ENCODE measurements at regions not wholly inside any gene's neighbourhood (a gene's known extent, or its start where the extent isn't known, plus 50 kb on each side); places are given as distances from the start of the nearest gene placed in this dataset.
A peak's percentile ranks its signal among the peaks of the same experiment; 100 is the strongest.

DNA sequence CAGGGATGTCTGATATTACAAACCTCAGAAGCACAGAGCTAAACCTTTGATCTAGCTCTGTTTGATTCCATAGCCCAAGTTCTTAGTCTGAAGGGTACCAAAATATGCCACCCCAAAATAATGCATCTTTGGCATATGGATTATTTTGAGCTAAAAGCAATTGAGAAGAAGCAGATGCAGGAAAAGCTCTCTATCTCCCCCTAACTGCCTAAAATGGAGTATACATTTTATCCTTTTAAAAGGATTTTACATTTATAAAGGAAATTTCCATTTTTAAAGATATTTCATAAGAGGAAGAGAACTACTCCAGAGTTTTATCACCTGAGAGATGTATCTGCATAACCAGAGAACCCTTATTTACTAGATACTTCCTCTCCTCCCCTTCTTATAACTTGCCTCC lies 158.7 kb downstream of the ZNF674 start:
- TF ChIP-seq RBM39 (optimal IDR thresholded peaks at IDR 0.05; ENCODE audit: low read depth, low read length) (no peak), NRF1 (conservative IDR thresholded peaks at IDR 0.05 in 1 of 2, IDR thresholded peaks at IDR 0.05 in 1 of 2) (no peak), CREB1 (IDR thresholded peaks at IDR 0.05) (no peak), CREB1 (CRISPR knock-in tag; IDR thresholded peaks at IDR 0.05) (no peak), BHLHE40 (IDR thresholded peaks at IDR 0.05; ENCODE audit: low read length) (no peak), CHD1 (IDR thresholded peaks at IDR 0.05; ENCODE audit: low read length) (no peak), MAZ (CRISPR knock-in tag; conservative IDR thresholded peaks at IDR 0.05 in 1 of 2, IDR thresholded peaks at IDR 0.05 in 1 of 2) (no peak), ATF7 (IDR thresholded peaks at IDR 0.05) (no peak), ZNF384 (IDR thresholded peaks at IDR 0.05; ENCODE audit: low read depth, low read length) (no peak), ZNF583 (CRISPR knock-in tag; IDR thresholded peaks at IDR 0.05) (no peak), ZKSCAN1 (IDR thresholded peaks at IDR 0.05; ENCODE audit: low read depth, low read length) (no peak)
- TF ChIP-seq, protein P1, sequence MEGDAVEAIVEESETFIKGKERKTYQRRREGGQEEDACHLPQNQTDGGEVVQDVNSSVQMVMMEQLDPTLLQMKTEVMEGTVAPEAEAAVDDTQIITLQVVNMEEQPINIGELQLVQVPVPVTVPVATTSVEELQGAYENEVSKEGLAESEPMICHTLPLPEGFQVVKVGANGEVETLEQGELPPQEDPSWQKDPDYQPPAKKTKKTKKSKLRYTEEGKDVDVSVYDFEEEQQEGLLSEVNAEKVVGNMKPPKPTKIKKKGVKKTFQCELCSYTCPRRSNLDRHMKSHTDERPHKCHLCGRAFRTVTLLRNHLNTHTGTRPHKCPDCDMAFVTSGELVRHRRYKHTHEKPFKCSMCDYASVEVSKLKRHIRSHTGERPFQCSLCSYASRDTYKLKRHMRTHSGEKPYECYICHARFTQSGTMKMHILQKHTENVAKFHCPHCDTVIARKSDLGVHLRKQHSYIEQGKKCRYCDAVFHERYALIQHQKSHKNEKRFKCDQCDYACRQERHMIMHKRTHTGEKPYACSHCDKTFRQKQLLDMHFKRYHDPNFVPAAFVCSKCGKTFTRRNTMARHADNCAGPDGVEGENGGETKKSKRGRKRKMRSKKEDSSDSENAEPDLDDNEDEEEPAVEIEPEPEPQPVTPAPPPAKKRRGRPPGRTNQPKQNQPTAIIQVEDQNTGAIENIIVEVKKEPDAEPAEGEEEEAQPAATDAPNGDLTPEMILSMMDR (IDR thresholded peaks at IDR 0.05 in 2 of 3, conservative IDR thresholded peaks at IDR 0.05 in 1 of 3; ENCODE audit: insufficient read depth in 2 of 3, low read depth in 1 of 3, low read length in 3 of 3), result peak in 1 of 3 experiments; percentile 34; a peak in 2 of 6 replicates
- TF ChIP-seq, protein P2, sequence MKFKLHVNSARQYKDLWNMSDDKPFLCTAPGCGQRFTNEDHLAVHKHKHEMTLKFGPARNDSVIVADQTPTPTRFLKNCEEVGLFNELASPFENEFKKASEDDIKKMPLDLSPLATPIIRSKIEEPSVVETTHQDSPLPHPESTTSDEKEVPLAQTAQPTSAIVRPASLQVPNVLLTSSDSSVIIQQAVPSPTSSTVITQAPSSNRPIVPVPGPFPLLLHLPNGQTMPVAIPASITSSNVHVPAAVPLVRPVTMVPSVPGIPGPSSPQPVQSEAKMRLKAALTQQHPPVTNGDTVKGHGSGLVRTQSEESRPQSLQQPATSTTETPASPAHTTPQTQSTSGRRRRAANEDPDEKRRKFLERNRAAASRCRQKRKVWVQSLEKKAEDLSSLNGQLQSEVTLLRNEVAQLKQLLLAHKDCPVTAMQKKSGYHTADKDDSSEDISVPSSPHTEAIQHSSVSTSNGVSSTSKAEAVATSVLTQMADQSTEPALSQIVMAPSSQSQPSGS (CRISPR knock-in tag; IDR thresholded peaks at IDR 0.05), result no peak
- TF ChIP-seq, protein P3, sequence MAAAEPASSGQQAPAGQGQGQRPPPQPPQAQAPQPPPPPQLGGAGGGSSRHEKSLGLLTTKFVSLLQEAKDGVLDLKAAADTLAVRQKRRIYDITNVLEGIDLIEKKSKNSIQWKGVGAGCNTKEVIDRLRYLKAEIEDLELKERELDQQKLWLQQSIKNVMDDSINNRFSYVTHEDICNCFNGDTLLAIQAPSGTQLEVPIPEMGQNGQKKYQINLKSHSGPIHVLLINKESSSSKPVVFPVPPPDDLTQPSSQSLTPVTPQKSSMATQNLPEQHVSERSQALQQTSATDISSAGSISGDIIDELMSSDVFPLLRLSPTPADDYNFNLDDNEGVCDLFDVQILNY (CRISPR knock-in tag; IDR thresholded peaks at IDR 0.05), result no peak
